ENCODE measurements at regions not wholly inside any gene's neighbourhood (a gene's known extent, or its start where the extent isn't known, plus 50 kb on each side); places are given as distances from the start of the nearest gene placed in this dataset.
"Not testable (repeated sequence)": the region's sequence is repeated elsewhere in the genome, so short reads cannot be mapped to it uniquely, and the experiment has no call there.

DNA sequence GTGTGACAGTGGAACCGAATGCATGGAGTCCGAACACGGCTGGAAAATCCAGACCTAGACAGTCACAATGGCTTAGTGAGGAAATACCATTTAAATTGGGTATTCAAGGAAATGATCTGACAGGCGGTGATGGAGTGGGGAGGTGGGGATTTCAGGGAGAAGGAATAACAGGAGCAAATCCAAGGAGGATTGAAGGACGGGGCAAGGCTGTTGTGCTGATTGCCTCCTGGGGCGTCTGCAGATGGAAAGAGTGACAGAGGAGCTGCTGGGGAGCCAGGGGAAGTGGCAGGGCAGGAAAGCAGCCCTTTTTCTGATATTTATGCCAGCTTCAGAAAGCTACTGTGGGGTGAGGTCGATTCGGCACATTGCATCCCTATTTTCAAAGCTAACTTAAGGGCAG lies 99.1 kb upstream of the FMN2 start:
- TF ChIP-seq, protein P1, sequence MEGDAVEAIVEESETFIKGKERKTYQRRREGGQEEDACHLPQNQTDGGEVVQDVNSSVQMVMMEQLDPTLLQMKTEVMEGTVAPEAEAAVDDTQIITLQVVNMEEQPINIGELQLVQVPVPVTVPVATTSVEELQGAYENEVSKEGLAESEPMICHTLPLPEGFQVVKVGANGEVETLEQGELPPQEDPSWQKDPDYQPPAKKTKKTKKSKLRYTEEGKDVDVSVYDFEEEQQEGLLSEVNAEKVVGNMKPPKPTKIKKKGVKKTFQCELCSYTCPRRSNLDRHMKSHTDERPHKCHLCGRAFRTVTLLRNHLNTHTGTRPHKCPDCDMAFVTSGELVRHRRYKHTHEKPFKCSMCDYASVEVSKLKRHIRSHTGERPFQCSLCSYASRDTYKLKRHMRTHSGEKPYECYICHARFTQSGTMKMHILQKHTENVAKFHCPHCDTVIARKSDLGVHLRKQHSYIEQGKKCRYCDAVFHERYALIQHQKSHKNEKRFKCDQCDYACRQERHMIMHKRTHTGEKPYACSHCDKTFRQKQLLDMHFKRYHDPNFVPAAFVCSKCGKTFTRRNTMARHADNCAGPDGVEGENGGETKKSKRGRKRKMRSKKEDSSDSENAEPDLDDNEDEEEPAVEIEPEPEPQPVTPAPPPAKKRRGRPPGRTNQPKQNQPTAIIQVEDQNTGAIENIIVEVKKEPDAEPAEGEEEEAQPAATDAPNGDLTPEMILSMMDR (IDR thresholded peaks at IDR 0.05): not testable (repeated sequence)
- not testable (repeated sequence) for TF ChIP-seq POLR2AphosphoS5 (IDR thresholded peaks at IDR 0.05; ENCODE audit: insufficient read depth in 1 of 2, low read depth in 1 of 2); POLR2A (IDR thresholded peaks at IDR 0.05)

Measured in vagina (tissue), 2 donors.